Skeletal muscle tissue (tissue), 3 donors: ENCODE measurements at regions not wholly inside any gene's neighbourhood (a gene's known extent, or its start where the extent isn't known, plus 50 kb on each side); places are given as distances from the start of the nearest gene placed in this dataset.

ENCODE experiments used
- H3K27ac ChIP-seq: one replicate; pipeline ENCODE4 v1.7.0; 2013; ENCODE audit warnings: mild to moderate bottlenecking, low read depth, low read length, inconsistent platforms
- H3K27me3 ChIP-seq, 3 donors: one replicate each; pipeline ENCODE4 v1.7.0; 2013; ENCODE audit warnings: low read length in 3 of 3; ENCODE audit not compliant: control insufficient read depth in 3 of 3, insufficient read depth in 3 of 3
- H3K36me3 ChIP-seq, 3 donors: one replicate each; pipeline ENCODE4 v1.7.0; 2013; ENCODE audit warnings: low read length in 3 of 3; ENCODE audit not compliant: control insufficient read depth in 3 of 3, insufficient read depth in 3 of 3
- H3K4me1 ChIP-seq, 3 donors: one replicate each; pipeline ENCODE4 v1.7.0; 2013; ENCODE audit warnings: low read length in 3 of 3, mild to moderate bottlenecking in 3 of 3; ENCODE audit not compliant: control insufficient read depth in 3 of 3, insufficient read depth in 3 of 3
- H3K4me3 ChIP-seq, 3 donors: one replicate each; pipeline ENCODE4 v1.7.0; 2013; ENCODE audit warnings: low read length in 3 of 3
- H3K9ac ChIP-seq, 3 donors: one replicate each; pipeline ENCODE4 v1.7.0; 2013; ENCODE audit warnings: low read length in 3 of 3, mild to moderate bottlenecking in 3 of 3, moderate library complexity in 2 of 3, low read depth in 1 of 3
- H3K9me3 ChIP-seq, 3 donors: one replicate each; pipeline ENCODE4 v1.7.0; 2013; ENCODE audit warnings: low read length in 3 of 3; ENCODE audit not compliant: control insufficient read depth in 3 of 3
- donor health status: Osteomylitis.

- Histone ChIP-seq H3K27ac (no peak overlapping the region), H3K27me3 (no peaks in the 10 kb centered on the region), H3K4me1 (no peaks in the 10 kb centered on the region), H3K9ac (no peak overlapping the region), H3K36me3 (no peaks in the 10 kb centered on the region), H3K4me3 (no peak overlapping the region), H3K9me3 (no peaks in the 10 kb centered on the region)
Observed at GRCh38 chr4:145302725-145303124, 122.3 kb upstream of the OTUD4 start.

DNA sequence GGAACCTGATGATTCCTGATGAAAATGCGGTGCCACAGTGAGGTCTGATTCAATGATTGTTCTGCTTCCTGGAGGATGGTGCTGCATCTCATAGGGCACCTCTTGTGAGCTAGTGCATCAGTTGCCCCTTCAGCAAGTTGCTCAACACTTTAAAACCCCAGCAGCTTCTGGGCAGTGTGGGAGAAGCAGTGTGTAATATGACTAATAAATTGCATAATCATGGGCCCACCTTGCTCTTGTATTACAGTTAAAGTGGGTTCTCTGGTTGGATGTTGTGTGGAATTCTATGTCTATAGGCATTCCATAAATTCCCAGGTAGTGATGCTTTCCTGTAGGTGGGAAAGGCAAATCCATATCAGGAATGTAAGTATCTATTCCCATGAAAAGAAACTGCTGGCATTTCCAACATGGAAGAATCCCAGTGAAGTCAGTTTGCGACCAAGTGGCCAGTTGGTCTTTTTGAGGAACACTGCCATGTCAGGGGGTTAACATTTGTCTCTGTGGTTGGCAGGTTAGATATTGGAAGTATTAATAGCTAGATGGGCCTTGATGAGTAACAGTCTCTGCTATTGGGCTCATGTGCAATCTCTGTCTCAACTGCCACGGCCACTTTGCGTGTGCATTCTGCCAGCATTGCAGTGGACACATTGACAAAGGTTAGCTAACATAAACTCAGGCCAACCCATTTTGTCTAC, 121.1 kb upstream of the OTUD4 start:
- H3K36me3 ChIP-seq: no peaks in the 10 kb centered on the region
- H3K4me3 ChIP-seq: no peak overlapping the region
- no peaks in the 10 kb centered on the region for H3K27me3 ChIP-seq
- H3K27ac ChIP-seq: no peak overlapping the region
- no peaks in the 10 kb centered on the region for H3K9me3 ChIP-seq
- no peak overlapping the region for H3K9ac ChIP-seq
- H3K4me1 ChIP-seq: no peaks in the 10 kb centered on the region

DNA sequence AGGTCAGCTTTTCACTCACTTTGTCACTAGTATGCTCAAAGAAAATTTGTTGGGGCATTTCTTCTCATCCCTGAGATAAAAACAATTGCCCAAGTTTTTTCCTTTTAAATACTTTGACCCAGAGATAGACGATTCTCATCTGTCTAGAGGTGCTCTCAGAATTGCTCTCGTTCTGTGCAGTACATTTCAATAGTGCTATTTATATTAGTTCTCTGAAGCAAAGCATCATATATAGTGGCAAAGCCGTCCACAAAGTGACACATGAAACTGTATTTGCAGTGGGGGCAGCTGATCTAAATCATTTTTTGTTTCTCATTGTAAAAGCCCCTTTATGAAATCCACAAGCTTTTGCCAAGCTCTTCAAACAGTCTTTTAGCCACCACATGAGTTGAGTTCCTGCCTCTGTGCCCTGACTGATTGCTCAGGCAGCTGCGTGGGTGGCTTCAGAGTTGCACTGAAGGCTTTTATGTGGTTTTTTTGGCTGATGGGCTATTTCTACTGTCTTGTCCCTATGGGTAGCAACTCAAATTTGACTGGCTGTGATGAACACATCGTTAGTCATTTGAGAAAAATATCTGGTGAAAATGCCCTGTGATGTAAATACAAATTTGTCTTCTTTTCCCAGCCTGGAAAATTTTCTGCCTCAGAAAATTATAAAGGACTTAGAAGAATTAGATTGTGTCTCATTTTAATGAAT, 119.1 kb upstream of the OTUD4 start:
- no peaks in the 10 kb centered on the region for H3K9me3 ChIP-seq
- H3K9ac ChIP-seq: no peak overlapping the region
- no peak overlapping the region for H3K4me3 ChIP-seq
- no peak overlapping the region for H3K27ac ChIP-seq
- H3K4me1 ChIP-seq: no peaks in the 10 kb centered on the region
- no peaks in the 10 kb centered on the region for H3K27me3 ChIP-seq
- H3K36me3 ChIP-seq: no peaks in the 10 kb centered on the region

GRCh38 chr4:145298885-145299284, 118.5 kb upstream of the OTUD4 start:
- H3K4me3 ChIP-seq: no peak overlapping the region
- H3K4me1 ChIP-seq: no peaks in the 10 kb centered on the region
- H3K27ac ChIP-seq: no peak overlapping the region
- no peaks in the 10 kb centered on the region for H3K9me3 ChIP-seq
- no peaks in the 10 kb centered on the region for H3K36me3 ChIP-seq
- H3K9ac ChIP-seq: no peak overlapping the region
- H3K27me3 ChIP-seq: no peaks in the 10 kb centered on the region

- H3K36me3 ChIP-seq: no peaks in the 10 kb centered on the region
- H3K27ac ChIP-seq: no peak overlapping the region
- H3K4me3 ChIP-seq: no peak overlapping the region
- H3K4me1 ChIP-seq: no peaks in the 10 kb centered on the region
- H3K27me3 ChIP-seq: no peaks in the 10 kb centered on the region
- H3K9ac ChIP-seq: no peak overlapping the region
- H3K9me3 ChIP-seq: no peaks in the 10 kb centered on the region
Observed at GRCh38 chr4:145297556-145297955, 117.2 kb upstream of the OTUD4 start.

- H3K27ac ChIP-seq: no peak overlapping the region
- no peaks in the 10 kb centered on the region for H3K27me3 ChIP-seq
- no peaks in the 10 kb centered on the region for H3K36me3 ChIP-seq
- no peaks in the 10 kb centered on the region for H3K9me3 ChIP-seq
- peaks cover 0 to 2% (median 0%) of the 10 kb centered on the region in 3 donors for H3K4me1 ChIP-seq
- H3K4me3 ChIP-seq: no peak overlapping the region
- H3K9ac ChIP-seq: no peak overlapping the region
Observed at GRCh38 chr4:145295547-145295946, 115.2 kb upstream of the OTUD4 start.

DNA sequence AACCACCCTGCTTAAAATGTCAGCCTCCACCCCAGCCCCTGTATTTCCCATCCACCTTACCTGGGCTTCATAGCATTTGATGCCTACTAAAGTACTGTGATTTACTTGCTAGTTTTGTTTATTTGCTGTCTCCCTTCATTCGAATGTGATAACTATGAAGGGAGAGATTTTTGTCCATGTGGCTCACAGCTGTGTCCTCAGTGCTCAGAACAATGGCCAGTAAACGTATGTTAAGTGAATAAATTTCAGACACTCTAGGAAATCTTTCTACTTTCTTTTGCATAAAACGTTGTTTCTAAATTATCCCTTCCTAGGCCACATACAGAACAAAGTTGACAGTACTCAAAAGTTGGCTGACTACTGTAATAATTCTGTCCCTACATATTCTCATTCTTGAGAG, 114.7 kb upstream of the OTUD4 start:
- H3K4me3 ChIP-seq: no peak overlapping the region
- no peaks in the 10 kb centered on the region for H3K9me3 ChIP-seq
- H3K27me3 ChIP-seq: no peaks in the 10 kb centered on the region
- H3K9ac ChIP-seq: no peak overlapping the region
- H3K27ac ChIP-seq: no peak overlapping the region
- no peaks in the 10 kb centered on the region for H3K36me3 ChIP-seq
- H3K4me1 ChIP-seq: peaks cover 2 to 5% (median 2%) of the 10 kb centered on the region in 3 donors

GRCh38 chr4:145293658-145294057, 113.3 kb upstream of the OTUD4 start:
- H3K27ac ChIP-seq: no peak overlapping the region
- H3K27me3 ChIP-seq: no peaks in the 10 kb centered on the region
- H3K4me3 ChIP-seq: no peak overlapping the region
- H3K36me3 ChIP-seq: no peaks in the 10 kb centered on the region
- H3K9ac ChIP-seq: no peak overlapping the region
- no peaks in the 10 kb centered on the region for H3K9me3 ChIP-seq
- H3K4me1 ChIP-seq: peaks cover 9 to 16% (median 12%) of the 10 kb centered on the region in 3 donors

DNA sequence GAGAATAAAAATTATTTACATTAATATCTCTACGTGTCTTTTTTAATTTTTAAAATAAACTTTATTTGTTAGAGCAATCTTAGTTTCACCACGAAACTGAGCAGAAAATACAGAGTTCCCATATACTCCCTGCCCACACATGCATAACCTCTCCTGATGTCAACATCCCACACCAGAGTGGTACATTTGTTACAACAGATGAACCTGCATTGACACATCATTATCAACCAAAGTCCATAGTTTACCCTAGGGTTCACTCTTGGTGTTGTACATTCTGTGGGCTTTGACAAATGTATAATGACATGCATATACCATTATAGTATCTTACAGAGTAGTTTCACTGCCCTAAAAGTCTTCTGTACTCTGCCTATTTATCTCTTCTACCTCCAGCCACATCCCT, 110.6 kb upstream of the OTUD4 start:
- Histone ChIP-seq H3K9me3 (peaks cover 0 to 4% (median 0%) of the 10 kb centered on the region in 3 donors), H3K4me3 (no peak overlapping the region), H3K4me1 (peaks cover 9 to 21% (median 12%) of the 10 kb centered on the region in 3 donors), H3K27me3 (no peaks in the 10 kb centered on the region), H3K9ac (no peak overlapping the region), H3K36me3 (no peaks in the 10 kb centered on the region), H3K27ac (no peak overlapping the region)

DNA sequence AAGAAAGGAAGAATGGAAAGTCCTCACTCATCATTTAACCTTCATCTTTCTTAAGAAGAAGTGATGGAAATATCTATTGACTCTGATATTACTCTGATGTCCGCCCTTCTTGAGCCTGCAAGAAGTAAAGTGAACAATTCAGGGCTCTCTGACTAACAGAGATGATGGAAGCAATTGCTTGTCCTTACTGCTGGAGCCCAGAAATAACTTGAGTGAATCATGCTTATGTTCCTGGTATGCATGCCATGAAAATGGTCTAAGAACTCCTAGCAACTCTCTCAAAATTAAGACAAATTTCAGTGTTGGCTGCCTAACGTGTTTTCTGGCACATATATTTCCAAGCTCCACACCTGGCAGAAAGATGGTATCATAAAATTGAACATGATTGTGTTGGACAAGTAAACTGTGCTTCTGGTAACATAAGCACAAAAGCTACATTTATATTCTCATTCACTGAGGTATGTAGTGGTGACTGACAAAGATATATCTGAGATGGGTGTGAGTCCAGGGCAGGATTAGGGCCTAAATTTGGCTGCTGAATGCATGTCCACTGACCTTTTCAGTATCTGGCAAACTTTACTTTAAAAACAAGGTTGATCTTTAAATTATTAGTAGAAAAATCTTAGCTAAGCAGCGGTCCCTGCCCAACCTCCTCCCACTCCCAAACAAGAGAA, 109.2 kb upstream of the OTUD4 start:
- no peaks in the 10 kb centered on the region for H3K27me3 ChIP-seq
- no peak overlapping the region for H3K4me3 ChIP-seq
- peaks cover 0 to 4% (median 0%) of the 10 kb centered on the region in 3 donors for H3K9me3 ChIP-seq
- H3K36me3 ChIP-seq: no peaks in the 10 kb centered on the region
- H3K4me1 ChIP-seq: peaks cover 9 to 21% (median 12%) of the 10 kb centered on the region in 3 donors
- peak overlapping the region; percentile 57 for H3K27ac ChIP-seq
- H3K9ac ChIP-seq: peak overlapping the region in 1 of 3 donors; percentile 2
